HG03378 (cell line): ENCODE measurements at regions not wholly inside any gene's neighbourhood (a gene's known extent, or its start where the extent isn't known, plus 50 kb on each side); places are given as distances from the start of the nearest gene placed in this dataset.

Experiments
- ATAC-seq: cut with Tn5 transposase; IDR thresholded peaks from one replicate; pipeline ENCODE4 v1.9.1; 2021; ENCODE audit warnings: mild to moderate bottlenecking, moderate library complexity; ENCODE audit not compliant: unreplicated experiment

DNA sequence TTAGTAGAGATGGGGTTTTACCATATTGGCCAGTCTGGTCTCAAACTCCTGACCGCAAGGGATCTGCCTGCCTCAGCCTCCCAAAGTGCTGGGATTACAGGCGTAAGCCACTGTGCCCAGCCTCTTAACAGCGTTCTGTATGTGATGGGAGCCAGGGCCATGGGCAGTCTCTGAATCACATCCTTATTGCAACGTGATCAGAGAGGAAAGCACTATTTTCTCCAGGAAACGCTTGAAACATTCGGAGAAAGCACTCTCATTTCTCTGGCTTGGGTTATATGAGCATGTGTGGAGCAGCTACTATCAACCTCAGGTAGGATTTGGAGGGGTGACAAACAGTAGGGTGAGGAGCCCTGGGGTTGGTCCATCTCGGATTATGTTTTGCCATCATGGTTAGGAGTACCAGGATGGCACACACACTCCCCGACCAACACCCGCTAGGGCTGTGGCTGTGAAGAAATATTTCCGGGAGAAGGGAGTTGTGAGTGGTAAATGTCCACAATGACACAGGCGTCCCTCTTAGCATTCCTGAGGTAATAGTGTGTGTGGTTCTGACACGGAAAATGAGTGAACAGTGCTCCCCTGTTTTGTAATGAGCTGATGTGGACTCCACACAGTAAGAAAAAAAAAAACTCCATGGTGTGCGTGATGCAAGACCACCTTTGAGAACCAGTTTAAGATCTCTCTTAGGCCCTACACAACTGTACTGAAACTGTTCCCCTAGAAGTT lies 406.2 kb upstream of the ZNF608 start:
- no peak for ATAC-seq

DNA sequence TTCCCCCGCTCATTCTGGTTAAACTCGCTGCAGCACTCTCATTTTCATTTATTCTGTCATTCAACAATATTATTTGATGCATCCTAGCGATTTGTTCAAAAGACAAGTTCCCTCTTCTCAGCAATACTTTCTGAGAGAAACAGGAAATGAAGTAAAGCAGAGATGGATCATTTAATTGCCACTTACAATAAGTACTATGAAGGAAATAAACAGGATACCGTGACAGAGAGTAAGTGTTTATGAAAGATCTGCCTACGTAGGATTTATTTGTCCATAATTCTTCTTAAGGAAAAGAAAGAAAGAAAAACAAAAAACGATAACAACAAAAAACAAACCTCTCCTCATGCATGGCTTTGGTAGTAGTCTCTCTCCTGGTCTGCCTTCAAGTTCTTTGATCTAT lies 406.8 kb upstream of the ZNF608 start:
- no peak for ATAC-seq

DNA sequence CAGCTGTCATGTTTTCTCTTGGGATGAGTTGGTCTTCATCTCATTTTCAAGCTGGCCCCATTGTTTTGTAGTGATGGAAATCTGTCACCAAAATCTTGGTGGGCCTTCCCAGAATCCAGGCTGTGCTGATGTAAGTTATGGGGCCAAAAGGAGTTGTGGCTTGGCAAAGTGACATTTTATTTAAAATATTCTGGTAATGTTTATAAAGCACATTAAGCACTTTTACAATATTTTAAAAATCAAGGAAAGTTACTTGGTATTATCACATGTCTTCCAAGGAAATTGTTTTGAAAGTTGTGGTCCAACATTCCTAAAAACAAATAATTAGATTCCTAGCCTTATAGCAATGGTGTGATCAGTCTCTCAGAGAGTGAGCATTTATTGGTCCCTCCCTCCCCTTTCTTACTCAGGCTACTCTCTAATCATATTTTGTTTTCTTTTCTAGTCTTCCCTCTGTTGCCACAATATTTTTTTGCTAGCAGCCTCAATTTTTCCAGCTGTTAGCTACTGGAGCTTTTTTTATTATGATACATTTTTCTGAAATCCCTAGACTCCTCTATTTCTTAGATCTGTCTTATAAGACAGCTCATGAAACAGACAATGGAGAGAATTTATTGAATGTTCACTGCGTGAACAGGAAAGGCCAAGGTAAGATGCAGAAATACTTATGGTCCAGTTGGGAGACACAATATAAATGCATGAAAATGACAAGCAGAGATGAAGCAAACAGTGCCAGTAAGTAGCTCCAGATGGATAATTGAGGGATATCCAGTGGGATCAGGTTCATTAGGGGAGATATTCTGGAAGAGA lies 408.1 kb upstream of the ZNF608 start:
- ATAC-seq: no peak

DNA sequence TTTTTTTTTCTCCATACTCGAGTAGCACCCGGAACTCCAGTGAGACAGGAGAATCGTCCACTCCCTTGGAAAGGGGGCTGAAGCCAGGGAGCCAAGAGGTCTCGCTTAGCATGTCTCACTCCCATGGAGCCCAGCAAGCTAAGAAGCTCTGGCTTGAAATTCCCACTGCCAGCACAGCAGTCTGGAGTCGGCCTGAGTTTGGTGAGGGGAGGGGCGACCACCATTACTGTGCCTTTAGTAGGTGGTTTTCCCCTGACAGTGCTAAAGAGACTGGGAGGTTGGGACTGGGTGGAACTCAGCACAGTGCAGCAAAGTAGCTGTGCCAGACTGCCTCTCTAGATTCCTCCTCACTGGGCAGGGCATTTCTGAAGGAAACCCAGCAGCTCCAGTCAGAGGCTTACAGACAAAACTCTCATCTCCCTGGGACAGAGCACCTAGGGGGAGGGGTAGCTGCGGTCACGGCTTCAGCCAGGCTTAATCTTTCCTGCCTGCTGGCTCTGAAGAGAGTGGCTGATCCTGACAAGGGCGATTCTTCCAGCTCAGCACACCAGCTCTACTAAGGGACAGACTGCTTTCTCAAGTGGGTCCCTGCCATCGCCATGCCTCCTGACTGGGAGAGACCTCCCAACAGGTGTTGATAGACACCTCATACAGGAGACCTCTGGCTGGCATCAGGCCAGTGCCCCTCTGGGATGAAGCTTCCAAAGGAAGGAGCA lies 414.5 kb upstream of the ZNF608 start:
- no peak for ATAC-seq

DNA sequence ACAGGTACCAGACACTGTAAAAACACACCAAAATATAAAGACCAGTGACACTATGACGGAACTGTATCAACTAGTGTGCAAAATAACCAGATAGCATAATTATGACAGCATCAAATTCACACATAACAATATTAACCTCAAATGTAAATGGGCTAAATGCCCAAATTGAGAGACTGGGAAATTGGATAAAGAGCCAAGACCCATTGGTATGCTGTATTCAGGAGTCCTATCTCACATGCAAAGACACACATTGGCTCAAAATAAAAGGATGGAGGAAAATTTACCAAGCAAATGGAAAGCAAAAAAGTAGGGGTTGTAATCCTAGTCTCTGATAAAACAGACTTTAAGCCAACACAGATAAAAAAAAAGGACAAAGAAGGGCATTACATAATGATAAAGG lies 416.3 kb upstream of the ZNF608 start:
- no peak for ATAC-seq

DNA sequence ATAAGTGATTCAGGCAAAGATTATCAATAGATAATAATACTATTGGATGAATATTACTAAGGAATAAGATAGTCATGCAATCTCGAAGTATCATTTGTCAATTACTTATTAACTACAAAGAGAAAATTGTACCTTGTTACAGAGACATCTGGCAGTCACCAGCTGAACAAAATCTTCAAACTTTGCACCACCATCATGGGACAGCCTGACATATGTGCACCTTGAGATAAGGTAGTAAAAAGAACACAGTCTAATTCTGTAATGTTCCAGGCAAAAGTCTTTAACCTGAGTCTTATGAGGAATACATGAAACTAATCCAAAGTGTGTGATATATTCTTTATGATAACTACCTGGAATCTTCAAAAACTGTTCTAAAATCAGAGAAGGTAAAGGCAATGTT lies 423.0 kb upstream of the ZNF608 start:
- no peak for ATAC-seq

DNA sequence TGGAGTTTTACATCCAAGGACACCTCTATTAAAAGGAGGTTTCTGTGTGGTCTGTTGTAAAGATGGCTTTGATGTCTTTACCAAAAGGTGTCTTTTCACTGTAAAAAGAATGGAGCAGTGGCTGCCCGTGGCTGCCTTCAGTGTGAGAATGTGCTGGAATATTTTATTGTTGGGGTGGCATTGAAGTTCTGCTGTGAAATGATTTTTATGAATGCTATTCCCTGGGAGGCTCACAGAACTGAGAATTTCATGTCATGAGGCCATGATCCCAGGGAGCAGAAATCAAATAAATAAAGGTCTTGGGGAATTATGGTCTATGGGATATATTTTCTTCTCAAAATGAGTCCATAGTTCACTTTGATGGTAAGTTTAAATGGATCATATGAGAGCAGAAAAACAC lies 425.2 kb upstream of the ZNF608 start:
- ATAC-seq: no peak

DNA sequence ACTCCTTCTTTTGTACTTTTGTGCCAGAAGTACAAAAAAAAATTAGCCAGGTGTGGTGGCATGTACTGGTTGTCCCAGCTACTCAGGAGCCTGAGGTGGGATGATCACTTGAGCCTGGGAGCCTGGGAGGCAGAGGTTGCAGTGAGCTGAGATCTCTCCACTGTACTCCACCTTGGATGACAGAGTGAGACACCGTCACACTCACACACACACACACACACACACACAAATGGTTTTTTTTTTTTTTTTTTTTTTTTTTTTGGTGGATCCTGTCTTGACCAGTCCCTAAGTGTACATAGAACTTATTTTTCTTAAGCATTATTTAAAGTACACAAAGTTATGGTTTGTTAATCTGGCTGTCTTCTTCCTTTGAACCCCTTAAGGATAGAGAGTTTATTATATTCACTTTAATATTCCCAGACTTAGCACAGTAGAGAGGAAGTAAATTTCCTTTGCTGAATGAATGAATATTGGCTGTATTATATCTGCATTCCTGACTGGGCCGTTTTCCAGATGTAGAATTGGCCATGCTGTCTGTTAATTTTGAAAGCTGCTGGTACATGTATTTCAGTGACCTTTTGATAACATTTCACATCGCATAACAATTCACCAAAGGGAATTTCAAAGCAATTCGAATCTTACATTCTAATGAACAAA lies 429.0 kb upstream of the ZNF608 start:
- ATAC-seq: no peak

DNA sequence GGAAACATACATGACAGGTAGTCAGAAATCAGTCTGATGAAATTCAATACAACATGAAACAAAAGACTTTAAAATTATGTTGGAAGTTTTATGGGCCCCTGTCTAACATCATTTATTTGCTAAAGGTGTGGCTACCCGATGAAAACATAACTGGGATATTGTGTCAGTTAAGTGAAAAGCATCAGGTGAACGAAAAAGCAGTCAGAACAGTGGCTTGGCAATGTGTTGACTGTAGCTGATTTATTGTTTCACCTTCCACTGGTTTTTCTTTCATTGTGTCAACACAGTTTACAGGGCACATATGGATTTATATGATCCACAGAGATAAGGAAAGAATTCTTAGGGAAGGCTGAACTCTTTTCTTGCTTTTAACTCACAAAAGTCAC lies 429.6 kb upstream of the ZNF608 start:
- no peak for ATAC-seq

DNA sequence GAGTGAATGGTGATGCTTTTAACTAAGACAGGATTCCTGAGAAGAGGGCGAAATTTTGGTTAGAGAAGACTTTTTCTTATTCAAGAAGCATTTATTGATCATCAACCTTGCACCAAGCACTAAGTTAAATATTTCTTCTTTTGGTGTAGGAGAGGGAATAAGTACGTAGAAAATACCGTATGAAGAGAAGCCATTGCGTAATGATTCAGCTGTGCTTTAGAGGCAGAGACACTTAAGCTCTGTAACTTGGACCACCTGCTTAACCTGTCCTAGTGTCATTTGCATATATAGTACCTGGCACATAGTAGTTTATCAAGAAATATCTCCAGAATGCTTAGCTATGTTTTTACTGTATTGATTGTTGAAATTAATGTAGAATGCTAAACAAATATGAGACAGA lies 430.9 kb upstream of the ZNF608 start:
- no peak for ATAC-seq

DNA sequence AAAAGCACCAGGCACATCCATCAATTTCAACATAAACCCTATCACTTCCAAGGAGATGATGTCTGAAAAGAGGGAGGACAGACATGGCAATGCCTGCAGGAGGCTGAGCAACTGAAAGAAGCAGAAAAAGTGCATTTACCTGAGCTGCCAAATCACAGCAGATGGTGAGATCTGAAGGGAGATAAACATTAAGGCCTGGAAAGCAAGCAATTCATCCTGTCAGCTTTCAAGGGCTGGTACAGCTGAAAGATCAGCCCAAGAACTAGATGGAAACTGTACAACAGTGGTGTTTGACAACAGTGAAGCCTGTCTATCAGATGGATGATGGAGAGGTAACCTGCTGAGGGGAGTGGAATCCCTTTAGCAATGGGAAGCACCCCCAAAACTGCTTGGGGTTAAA lies 433.2 kb upstream of the ZNF608 start:
- no peak for ATAC-seq

DNA sequence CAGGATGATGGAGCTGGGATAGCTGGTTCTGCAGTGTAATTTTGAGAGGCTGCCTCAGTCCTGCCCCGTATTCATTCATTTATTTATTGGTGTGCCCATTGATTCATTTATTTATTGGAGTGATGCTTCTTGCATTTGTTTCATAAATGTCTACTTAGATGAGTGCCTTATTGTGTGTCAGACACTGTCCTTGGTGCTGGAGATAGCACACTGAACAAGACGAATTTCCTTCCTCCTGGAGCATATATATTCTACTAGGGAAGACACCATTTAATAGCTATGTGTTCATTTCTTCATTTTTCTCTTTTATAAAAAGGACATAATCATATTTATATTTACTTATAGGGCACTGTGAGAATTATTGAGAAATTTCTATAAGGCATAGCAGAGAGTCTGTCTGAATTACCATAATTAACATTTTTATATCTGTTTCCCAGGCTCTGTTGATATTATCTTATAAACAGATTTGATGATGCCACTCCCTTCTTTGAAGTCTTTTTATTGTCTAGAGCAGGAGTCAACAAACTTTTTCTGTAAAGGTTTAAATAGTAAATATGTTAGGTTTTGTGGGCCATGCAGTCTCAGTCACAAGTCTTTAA lies 433.9 kb upstream of the ZNF608 start:
- ATAC-seq: no peak

DNA sequence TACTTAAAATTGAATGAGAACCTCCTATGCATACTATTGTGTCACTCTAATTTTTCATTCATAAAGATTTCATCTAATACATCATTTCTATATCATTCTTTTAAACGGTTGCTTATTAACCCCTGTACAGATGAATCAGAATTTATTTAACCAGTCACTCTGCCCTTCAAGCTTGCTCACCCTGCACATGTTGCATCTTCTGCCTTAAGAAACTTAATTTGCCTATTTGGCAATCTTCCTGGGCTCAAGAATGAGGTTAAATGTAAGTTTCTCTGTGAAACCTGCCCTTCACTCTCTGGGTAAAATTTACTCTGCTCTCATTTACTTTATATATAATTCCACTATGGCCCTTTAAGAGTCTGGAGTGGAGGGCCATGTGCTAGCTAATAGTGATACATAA lies 434.7 kb upstream of the ZNF608 start:
- ATAC-seq: no peak

DNA sequence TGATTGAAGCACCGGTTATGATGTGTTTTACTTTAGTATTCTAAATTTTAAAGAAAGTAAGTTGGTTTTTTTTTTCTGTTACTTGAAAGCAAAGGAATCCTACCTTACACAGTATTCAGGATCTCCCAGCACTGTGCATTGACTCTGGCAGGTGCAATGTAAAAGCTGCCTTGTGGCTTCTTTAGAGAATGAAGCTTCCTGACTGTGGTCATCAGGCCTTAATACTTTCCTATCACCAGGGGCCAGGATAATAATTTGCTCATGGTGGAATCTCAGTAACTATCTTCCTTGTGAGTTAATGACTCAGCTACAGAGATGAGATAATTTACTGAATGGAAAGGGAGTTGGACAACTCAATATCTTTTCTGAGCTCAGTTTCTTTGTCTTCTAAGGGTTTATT lies 435.5 kb upstream of the ZNF608 start:
- no peak for ATAC-seq

DNA sequence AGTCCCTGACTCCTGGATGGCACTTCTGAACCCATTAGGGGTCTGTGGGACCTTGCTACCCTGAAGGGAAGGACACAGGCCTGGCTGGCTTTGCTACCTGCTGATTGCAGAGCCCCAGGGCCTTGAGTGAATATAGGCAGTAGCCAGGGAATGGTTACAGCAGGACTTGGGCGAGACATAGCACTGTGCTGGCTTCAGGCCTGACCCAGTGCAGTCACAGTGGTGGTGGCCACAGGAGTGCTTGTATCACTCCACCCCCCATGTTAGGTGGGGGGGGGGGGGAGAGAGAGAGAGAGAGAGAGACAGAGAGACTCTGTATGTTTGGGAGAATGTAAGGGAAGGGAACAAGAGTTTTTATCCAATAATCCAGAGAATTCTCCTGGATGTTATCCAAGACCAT lies 439.3 kb upstream of the ZNF608 start:
- no peak for ATAC-seq

DNA sequence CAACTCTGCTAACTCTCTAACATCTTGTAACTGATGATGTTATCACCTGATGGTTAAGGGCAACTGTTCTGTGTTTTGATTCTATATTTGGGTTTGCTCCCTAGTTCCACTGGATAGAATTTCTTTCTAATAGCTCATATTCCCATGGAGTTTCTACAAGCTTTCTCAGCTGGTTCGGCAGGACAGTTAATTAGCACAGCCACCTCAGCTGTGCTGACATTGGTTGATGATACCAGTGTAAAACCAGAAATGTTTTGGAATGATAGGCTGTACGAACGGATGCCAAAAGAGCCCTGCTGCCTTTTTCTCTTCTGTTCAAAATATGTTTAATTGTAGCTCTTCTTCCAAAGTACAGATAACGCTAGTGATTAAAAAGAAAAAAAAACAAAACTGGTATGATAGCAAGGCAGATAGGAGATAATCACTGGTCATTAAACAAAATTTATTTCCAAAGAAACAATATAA lies 440.5 kb upstream of the ZNF608 start:
- ATAC-seq: no peak

DNA sequence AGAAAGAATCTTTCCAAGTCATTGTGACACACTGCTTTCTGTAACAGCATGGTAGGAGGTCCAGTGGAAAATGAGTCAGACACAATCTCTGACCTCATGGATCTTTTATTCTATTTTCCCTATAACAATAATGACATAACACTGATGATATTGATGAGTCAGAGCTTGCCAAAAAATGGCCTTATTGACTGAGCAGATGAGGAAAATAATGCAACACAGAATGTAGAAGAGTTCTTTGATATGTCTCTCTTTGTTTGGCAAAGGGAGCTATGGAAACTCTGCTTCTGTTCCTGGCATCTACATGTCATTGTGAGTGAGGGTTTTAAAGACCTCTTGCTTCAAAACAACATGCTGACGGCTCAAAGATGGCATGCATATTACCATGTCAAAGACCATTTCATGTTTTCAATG lies 443.1 kb upstream of the ZNF608 start:
- ATAC-seq: no peak

DNA sequence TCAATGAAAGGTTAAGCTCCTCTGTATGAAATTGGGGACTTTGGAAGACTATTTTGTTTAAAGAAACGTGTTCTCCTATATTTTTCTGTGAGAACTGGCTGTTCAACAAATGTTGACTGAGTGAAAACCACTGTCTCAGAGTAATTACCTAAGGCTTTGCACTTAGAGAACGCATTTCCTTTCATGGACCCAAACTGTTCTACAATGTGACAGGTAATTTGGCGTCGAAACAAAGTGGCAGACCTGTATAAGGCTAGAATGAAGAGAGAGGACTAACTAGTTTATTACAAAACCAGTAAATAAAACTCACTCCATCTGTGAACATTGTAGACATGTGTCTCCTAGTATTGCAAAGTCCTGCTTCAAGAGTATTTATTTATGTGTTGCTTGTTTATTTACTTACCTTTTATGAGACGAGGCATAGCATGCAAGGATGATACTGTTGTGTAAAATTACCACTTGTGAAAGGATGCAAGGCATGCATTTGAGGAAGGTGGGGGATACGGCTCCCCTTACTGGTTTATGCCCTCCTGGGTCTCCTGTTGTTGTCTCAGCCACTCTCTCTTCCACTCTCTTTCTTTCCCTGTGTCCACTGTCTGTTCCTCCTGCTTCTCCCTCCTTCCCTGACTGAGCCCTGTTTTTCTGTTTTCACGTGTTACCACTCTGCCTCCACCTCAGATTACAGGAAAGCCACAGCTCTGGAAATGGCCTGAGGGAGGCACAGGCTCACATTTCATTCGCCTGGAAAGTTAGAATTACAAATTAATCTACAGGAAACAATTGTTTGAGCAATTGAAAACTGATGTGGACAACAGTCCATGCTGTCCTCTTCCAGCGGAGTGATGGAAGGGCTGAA lies 444.0 kb upstream of the ZNF608 start:
- no peak for ATAC-seq

DNA sequence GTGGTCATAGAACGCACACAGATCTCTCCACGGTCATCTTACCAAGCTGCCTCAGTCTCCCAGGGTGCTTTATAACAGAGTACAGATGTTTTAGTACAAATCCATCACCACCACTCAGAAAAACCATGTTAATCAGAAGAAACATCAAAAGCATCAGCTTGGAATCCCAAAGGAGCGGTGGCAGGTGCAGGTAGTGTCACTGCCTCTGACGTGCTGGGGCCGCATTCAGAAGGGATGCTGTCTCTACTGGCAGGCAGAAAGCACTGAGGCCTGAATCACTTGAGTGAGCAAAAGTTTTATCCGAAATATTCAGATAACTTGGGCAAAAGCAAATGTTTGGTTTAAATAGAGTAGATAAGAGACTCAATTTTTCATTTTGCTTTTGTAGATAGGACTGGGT lies 448.4 kb upstream of the ZNF608 start:
- no peak for ATAC-seq
